Activated CD4-positive, alpha-beta T cell treated with anti-CD3 and anti-CD28 coated beads, Interleukin-2, amount 50 U/mL, for 4 hours (primary cell): ENCODE measurements at regions not wholly inside any gene's neighbourhood (a gene's known extent, or its start where the extent isn't known, plus 50 kb on each side); places are given as distances from the start of the nearest gene placed in this dataset.
"Not testable (repeated sequence)": the region's sequence is repeated elsewhere in the genome, so short reads cannot be mapped to it uniquely, and the experiment has no call there.

Experiments
- DNase-seq, 2 experiments: peaks; one replicate each; pipeline ENCODE4 v3.0.0-alpha.2; 2020

GRCh38 chr18:41690332-41691127, 264.5 kb upstream of the PIK3C3 start:
- no peak for DNase-seq

GRCh38 chr18:41687138-41687537, 267.9 kb upstream of the PIK3C3 start:
- DNase-seq = no peak

GRCh38 chr18:41681138-41681880, 273.7 kb upstream of the PIK3C3 start:
- no peak for DNase-seq

- DNase-seq = no peak
Observed at GRCh38 chr18:41674506-41674905, 280.5 kb upstream of the PIK3C3 start.

GRCh38 chr18:41666231-41666630, 288.8 kb upstream of the PIK3C3 start:
- no peak for DNase-seq

GRCh38 chr18:41665210-41665609, 289.8 kb upstream of the PIK3C3 start:
- DNase-seq = no peak

- DNase-seq = no peak
Observed at GRCh38 chr18:41660654-41661053, 294.4 kb upstream of the PIK3C3 start.

- no peak for DNase-seq
Observed at GRCh38 chr18:41659438-41660130, 295.4 kb upstream of the PIK3C3 start.

- DNase-seq = no peak
Observed at GRCh38 chr18:41657189-41657588, 297.8 kb upstream of the PIK3C3 start.

- no peak for DNase-seq
Observed at GRCh38 chr18:41655074-41655473, 300.0 kb upstream of the PIK3C3 start.

GRCh38 chr18:41647914-41648313, 307.1 kb upstream of the PIK3C3 start:
- no peak for DNase-seq

- no peak for DNase-seq
Observed at GRCh38 chr18:41646915-41647620, 308.0 kb upstream of the PIK3C3 start.

- no peak for DNase-seq
Observed at GRCh38 chr18:41645589-41646360, 309.3 kb upstream of the PIK3C3 start.

GRCh38 chr18:41644466-41644865, 310.6 kb upstream of the PIK3C3 start:
- DNase-seq = no peak

GRCh38 chr18:41643427-41643826, 311.6 kb upstream of the PIK3C3 start:
- no peak for DNase-seq

GRCh38 chr18:41642756-41643155, 312.3 kb upstream of the PIK3C3 start:
- DNase-seq = no peak

- DNase-seq = no peak
Observed at GRCh38 chr18:41639218-41639617, 315.8 kb upstream of the PIK3C3 start.

GRCh38 chr18:41631723-41632285, 323.2 kb upstream of the PIK3C3 start:
- DNase-seq = not testable (repeated sequence)

GRCh38 chr18:41630232-41630886, 324.7 kb upstream of the PIK3C3 start:
- no peak for DNase-seq

GRCh38 chr18:41624460-41624859, 330.6 kb upstream of the PIK3C3 start:
- no peak for DNase-seq

GRCh38 chr18:41621177-41621576, 333.9 kb upstream of the PIK3C3 start:
- DNase-seq = no peak
